Neural cell (in vitro differentiated cells): ENCODE measurements at regions not wholly inside any gene's neighbourhood (a gene's known extent, or its start where the extent isn't known, plus 50 kb on each side); places are given as distances from the start of the nearest gene placed in this dataset.
"Not testable (repeated sequence)": the region's sequence is repeated elsewhere in the genome, so short reads cannot be mapped to it uniquely, and the experiment has no call there.

ENCODE experiments used
- H2AFZ ChIP-seq: fragments of 200-600, 300-800 bp; sonication (generic), shearing (Covaris generic); 2 replicates; pipeline ENCODE4 v1.6.0; 2014; ENCODE audit warnings: low read depth, mild to moderate bottlenecking, antibody characterized with exemption, low read length, moderate library complexity
- H3F3A ChIP-seq: fragments of 200-600 bp; shearing (Covaris generic); 2 replicates; pipeline ENCODE4 v1.6.1; 2016; ENCODE audit warnings: mild to moderate bottlenecking, moderate library complexity, mixed read lengths, antibody characterized with exemption, low read length; ENCODE audit not compliant: insufficient read depth, poor library complexity, severe bottlenecking
- H3K27ac ChIP-seq: fragments of 200-600, 300-800 bp; sonication (generic), shearing (Covaris generic); 2 replicates; pipeline ENCODE4 v1.5.1; 2014; ENCODE audit warnings: mild to moderate bottlenecking, low read length, moderate library complexity
- H3K27me3 ChIP-seq: fragments of 300-800, 200-600 bp; sonication (generic), shearing (Covaris generic); 2 replicates; pipeline ENCODE4 v1.6.0; 2014; ENCODE audit warnings: mild to moderate bottlenecking, low read depth, low read length, moderate library complexity; ENCODE audit not compliant: insufficient read depth
- H3K36me3 ChIP-seq: fragments of 300-800, 200-600 bp; sonication (generic), shearing (Covaris generic); 2 replicates; pipeline ENCODE4 v1.5.1; 2014; ENCODE audit warnings: mild to moderate bottlenecking, antibody characterized with exemption, low read length, moderate library complexity; ENCODE audit not compliant: insufficient read depth
- H3K4me2 ChIP-seq: fragments of 300-800, 200-600 bp; sonication (generic), shearing (Covaris generic); 2 replicates; pipeline ENCODE4 v1.6.0; 2014; ENCODE audit warnings: mild to moderate bottlenecking, low read length
- H3K4me3 ChIP-seq: fragments of 300-800, 200-600 bp; sonication (generic), shearing (Covaris generic); 2 replicates; pipeline ENCODE4 v1.5.1; 2014; ENCODE audit warnings: mild to moderate bottlenecking, low read length, moderate library complexity
- H3K79me2 ChIP-seq: fragments of 200-600 bp; shearing (Covaris generic); replicated peaks from 2 replicates; pipeline ENCODE4 v1.6.0; 2014; ENCODE audit warnings: mild to moderate bottlenecking, low read length, moderate library complexity; ENCODE audit not compliant: insufficient read depth
- H3K9ac ChIP-seq: fragments of 300-800, 200-600 bp; sonication (generic), shearing (Covaris generic); 2 replicates; pipeline ENCODE4 v1.6.1; 2016; ENCODE audit warnings: mild to moderate bottlenecking, low read length, mixed read lengths
- H3K9me2 ChIP-seq: fragments of 200-600 bp; shearing (Covaris generic); 2 replicates; pipeline ENCODE4 v1.6.1; 2016; ENCODE audit warnings: mild to moderate bottlenecking, low read length, mixed read lengths; ENCODE audit not compliant: insufficient read depth
- H3K9me3 ChIP-seq: fragments of 200-600, 300-800 bp; sonication (generic), shearing (Covaris generic); 2 replicates; pipeline ENCODE4 v1.6.1; 2016; ENCODE audit warnings: mild to moderate bottlenecking, mixed run types, low read length, moderate library complexity, mixed read lengths
- H4K20me1 ChIP-seq: fragments of 200-600 bp; shearing (Covaris generic); 2 replicates; pipeline ENCODE4 v1.6.1; 2016; ENCODE audit warnings: mild to moderate bottlenecking, mixed run types; ENCODE audit not compliant: insufficient read depth
- CTCF ChIP-seq: fragments of 450-650 bp; IDR thresholded peaks from 2 replicates; pipeline ENCODE4 v1.5.1; 2014; ENCODE audit warnings: antibody characterized with exemption, mild to moderate bottlenecking, moderate library complexity; ENCODE audit not compliant: poor library complexity, severe bottlenecking
- EP300 ChIP-seq: fragments of 450-650 bp; conservative IDR thresholded peaks from 2 replicates; pipeline ENCODE4 v1.6.1; 2014; ENCODE audit warnings: antibody characterized with exemption, mild to moderate bottlenecking, moderate library complexity; ENCODE audit not compliant: poor library complexity, severe bottlenecking
- EZH2 ChIP-seq: fragments of 200-600, 300-800 bp; shearing (Covaris generic), sonication (generic); IDR thresholded peaks from 2 replicates; pipeline ENCODE4 v1.6.1; 2014; ENCODE audit warnings: antibody characterized with exemption, low read length, borderline replicate concordance, mild to moderate bottlenecking; ENCODE audit not compliant: insufficient read depth, poor library complexity, severe bottlenecking
- MXI1 ChIP-seq: fragments of 450-650 bp; conservative IDR thresholded peaks from 2 replicates; pipeline ENCODE4 v1.6.1; 2014; ENCODE audit warnings: antibody characterized with exemption, mild to moderate bottlenecking; ENCODE audit not compliant: poor library complexity, severe bottlenecking
- RAD21 ChIP-seq: fragments of 450-650 bp; conservative IDR thresholded peaks from 2 replicates; pipeline ENCODE4 v1.6.1; 2014; ENCODE audit warnings: antibody characterized with exemption, mild to moderate bottlenecking, moderate library complexity
- REST ChIP-seq: IDR thresholded peaks from 2 replicates; pipeline ENCODE4 v1.6.1; 2012; ENCODE audit warnings: borderline replicate concordance
- TAF1 ChIP-seq: IDR thresholded peaks from 2 replicates; pipeline ENCODE4 v1.6.1; 2012; ENCODE audit warnings: low read depth

DNA sequence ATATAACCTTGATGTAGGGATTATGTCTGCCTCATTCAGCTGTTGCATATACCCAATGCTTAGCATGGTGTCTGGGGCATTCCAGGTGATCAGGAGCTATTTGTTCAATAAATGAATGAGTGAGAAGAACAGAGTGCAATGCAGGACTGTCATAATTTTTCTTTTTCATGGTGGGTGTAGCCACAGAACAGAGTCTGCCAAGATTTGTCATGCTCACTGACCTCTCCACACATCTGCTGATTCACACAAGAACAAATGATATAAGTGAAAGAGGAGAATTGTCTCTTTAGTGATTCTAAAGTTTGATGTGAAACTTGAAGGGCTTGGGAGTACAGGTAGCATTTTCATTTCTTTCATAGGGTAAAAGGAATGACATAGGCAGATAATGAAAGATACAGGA, 64.4 kb upstream of the TEX13D start:
- H3K4me3 ChIP-seq = no peak overlapping the region
- no peaks in the 10 kb centered on the region for H3K79me2 ChIP-seq

DNA sequence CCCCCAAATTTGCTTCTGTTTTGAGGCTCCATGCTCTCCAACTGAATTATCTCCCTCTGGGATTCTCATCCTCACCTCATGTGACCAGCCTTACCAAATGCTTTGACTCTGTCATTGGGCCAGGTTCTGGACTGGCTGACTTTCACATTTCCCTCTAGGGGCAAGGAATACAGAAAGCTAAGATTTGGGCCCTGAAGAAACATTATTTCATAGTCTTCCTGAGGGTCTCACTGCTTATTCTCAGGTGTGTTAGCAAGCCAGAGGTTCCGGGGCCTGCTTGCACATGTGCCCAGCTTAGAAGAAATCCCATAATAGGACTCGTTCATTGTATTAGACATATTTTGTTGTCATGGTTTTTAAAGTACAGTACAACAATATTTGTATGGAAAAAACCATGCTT, 62.6 kb upstream of the TEX13D start:
- Histone ChIP-seq H3K9ac (no peak overlapping the region), H2AFZ (no peak overlapping the region), H3F3A (no peaks in the 10 kb centered on the region), H4K20me1 (no peaks in the 10 kb centered on the region), H3K27me3 (no peaks in the 10 kb centered on the region), H3K36me3 (no peaks in the 10 kb centered on the region), H3K9me3 (no peaks in the 10 kb centered on the region), H3K27ac (no peak overlapping the region), H3K79me2 (no peaks in the 10 kb centered on the region), H3K4me2 (no peak overlapping the region), H3K9me2 (no peaks in the 10 kb centered on the region), H3K4me3 (no peak overlapping the region)
- TF ChIP-seq EZH2 (no peak), TAF1 (no peak), MXI1 (no peak), CTCF (no peak), EP300 (no peak), RAD21 (no peak), REST (no peak)

More for the DNA sequence above, 64.4 kb upstream of the TEX13D start:
- Histone ChIP-seq H4K20me1 (no peaks in the 10 kb centered on the region), H2AFZ (no peak overlapping the region), H3K27me3 (no peaks in the 10 kb centered on the region), H3K9me3 (no peaks in the 10 kb centered on the region), H3K27ac (no peak overlapping the region), H3K4me2 (no peak overlapping the region), H3K9me2 (no peaks in the 10 kb centered on the region), H3F3A (no peaks in the 10 kb centered on the region), H3K36me3 (no peaks in the 10 kb centered on the region), H3K9ac (no peak overlapping the region)
- TF ChIP-seq CTCF (no peak), RAD21 (no peak), REST (no peak)

DNA sequence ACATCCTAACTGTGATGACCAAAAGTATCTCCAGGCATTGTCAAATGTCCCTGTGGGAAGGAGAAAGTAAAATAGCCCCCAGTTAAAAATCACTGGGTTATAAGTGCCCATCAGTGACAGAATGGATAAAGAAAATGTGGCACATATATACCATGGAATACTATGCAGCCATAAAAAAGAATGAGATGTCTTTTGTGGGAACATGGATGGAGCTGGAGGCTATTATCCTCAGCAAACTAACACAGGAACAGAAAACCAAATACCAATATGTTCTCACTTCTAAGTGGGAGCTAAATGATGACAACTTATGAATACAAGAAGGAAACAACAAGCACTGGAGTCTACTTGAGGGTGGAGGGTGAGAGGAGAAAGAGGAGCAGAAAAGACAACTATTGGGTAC, 60.9 kb upstream of the TEX13D start:
- H4K20me1 ChIP-seq, H3K9me2 ChIP-seq, H3K36me3 ChIP-seq, H3F3A ChIP-seq, H3K4me3 ChIP-seq, H2AFZ ChIP-seq, H3K9ac ChIP-seq, H3K79me2 ChIP-seq, H3K9me3 ChIP-seq, H3K27me3 ChIP-seq, H3K4me2 ChIP-seq, H3K27ac ChIP-seq: not testable (repeated sequence)
